ENCODE measurements at regions not wholly inside any gene's neighbourhood (a gene's known extent, or its start where the extent isn't known, plus 50 kb on each side); places are given as distances from the start of the nearest gene placed in this dataset.

DNA sequence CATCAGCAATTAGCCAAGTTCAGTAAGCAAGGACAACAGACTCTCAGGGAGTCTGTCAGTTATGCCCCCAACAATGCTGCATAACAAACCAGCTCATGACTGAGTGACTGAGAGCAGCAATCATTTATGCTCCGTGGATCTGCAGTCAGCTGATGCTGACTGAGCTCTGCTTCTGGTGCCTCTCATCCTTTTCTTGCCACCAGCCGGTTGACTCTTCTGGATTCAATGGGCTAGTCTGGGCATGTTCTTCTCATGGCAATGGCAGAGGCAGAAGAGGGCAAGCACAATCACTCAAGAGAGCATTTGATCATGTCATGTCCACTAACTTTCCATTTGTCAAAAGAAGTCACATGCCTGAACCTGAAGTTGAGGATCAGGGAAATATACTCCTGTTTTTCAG is 157.0 kb upstream of the NTRK2 start:
- Histone ChIP-seq H3K27me3 (ENCODE audit: insufficient read depth, low read length) (no peaks in the 10 kb centered on the region), H3K79me2 (ENCODE audit: insufficient read depth, low read length) (no peaks in the 10 kb centered on the region), H4K20me1 (ENCODE audit: insufficient read depth) (no peaks in the 10 kb centered on the region), H3K4me2 (ENCODE audit: low read length) (no peak overlapping the region), H3K27ac (ENCODE audit: low read depth, low read length) (no peak overlapping the region), H3K36me3 (ENCODE audit: control insufficient read depth in 1 of 2, insufficient read depth in 2 of 2, low read length in 2 of 2) (no peaks in the 10 kb centered on the region), H3K4me1 (ENCODE audit: control insufficient read depth in 1 of 2, insufficient read depth in 2 of 2, low read length in 2 of 2) (no peaks in the 10 kb centered on the region), H3K9me3 (ENCODE audit: control insufficient read depth in 1 of 2, insufficient read depth in 1 of 2, low read depth in 1 of 2, low read length in 2 of 2) (no peaks in the 10 kb centered on the region), H3K9me2 (ENCODE audit: insufficient read depth) (no peaks in the 10 kb centered on the region), H3K9ac (ENCODE audit: low read length) (no peak overlapping the region), H2AFZ (ENCODE audit: low read depth, low read length, poor library complexity, severe bottlenecking) (no peak overlapping the region), H3K4me3 (replicated peaks in 1 of 2; ENCODE audit: low read depth in 1 of 2, low read length in 2 of 2) (no peak overlapping the region)
- intact Hi-C loops (cut with micrococcal nuclease), result no loop called here
- ChIA-PET POLR2A (no interaction called here), RAD21 (ENCODE audit: low non-redundant PET in 1 of 2, low total read pairs in 2 of 2, uncharacterized antibody in 2 of 2, unreplicated experiment in 2 of 2) (no interaction called here), CTCF (no interaction called here)
- ATAC-seq (no peak), DNase-seq (ENCODE audit: low read depth, low spot score) (no peak)
- no TSS peak for BruUV-seq (replicated peaks)
- TF ChIP-seq, protein P1, sequence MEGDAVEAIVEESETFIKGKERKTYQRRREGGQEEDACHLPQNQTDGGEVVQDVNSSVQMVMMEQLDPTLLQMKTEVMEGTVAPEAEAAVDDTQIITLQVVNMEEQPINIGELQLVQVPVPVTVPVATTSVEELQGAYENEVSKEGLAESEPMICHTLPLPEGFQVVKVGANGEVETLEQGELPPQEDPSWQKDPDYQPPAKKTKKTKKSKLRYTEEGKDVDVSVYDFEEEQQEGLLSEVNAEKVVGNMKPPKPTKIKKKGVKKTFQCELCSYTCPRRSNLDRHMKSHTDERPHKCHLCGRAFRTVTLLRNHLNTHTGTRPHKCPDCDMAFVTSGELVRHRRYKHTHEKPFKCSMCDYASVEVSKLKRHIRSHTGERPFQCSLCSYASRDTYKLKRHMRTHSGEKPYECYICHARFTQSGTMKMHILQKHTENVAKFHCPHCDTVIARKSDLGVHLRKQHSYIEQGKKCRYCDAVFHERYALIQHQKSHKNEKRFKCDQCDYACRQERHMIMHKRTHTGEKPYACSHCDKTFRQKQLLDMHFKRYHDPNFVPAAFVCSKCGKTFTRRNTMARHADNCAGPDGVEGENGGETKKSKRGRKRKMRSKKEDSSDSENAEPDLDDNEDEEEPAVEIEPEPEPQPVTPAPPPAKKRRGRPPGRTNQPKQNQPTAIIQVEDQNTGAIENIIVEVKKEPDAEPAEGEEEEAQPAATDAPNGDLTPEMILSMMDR (IDR thresholded peaks at IDR 0.05 in 2 of 3, conservative IDR thresholded peaks at IDR 0.05 in 1 of 3; ENCODE audit: borderline replicate concordance in 1 of 3, insufficient read depth in 1 of 3, low read depth in 2 of 3, low read length in 2 of 3), result no peak
- TF ChIP-seq TCF7L2 (IDR thresholded peaks at IDR 0.05; ENCODE audit: borderline replicate concordance, extremely low read depth, insufficient read depth, insufficient read length) (no peak), CEBPB (IDR thresholded peaks at IDR 0.05; ENCODE audit: low read depth) (no peak), FOSL1 (IDR thresholded peaks at IDR 0.05; ENCODE audit: low read depth) (no peak), SP1 (IDR thresholded peaks at IDR 0.05; ENCODE audit: low read depth) (no peak), ELF1 (IDR thresholded peaks at IDR 0.05; ENCODE audit: borderline replicate concordance, low read depth) (no peak), POLR2AphosphoS5 (IDR thresholded peaks at IDR 0.05; ENCODE audit: low read depth, low read length) (no peak), JUND (IDR thresholded peaks at IDR 0.05) (no peak), SRF (IDR thresholded peaks at IDR 0.05; ENCODE audit: low read depth) (no peak)

DNA sequence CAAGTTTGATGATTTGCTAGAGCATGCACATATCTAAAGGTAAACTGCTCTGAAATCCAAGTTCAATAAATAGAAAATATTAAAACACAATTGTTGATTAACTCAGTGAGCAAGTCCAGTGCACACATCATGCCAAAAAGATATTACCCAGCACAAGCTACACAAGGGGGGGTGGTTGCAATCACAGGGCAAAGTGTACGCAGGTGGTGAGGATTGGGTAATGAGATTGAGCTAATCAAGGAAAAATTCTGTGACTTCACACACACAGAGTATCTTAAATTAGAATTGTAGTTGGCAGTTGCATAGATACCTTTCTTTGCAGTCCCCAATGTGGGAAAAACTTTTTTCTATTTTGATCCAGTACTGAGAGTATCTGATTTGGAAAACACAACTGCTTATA is 156.1 kb upstream of the NTRK2 start:
- Histone ChIP-seq H3K27ac (ENCODE audit: low read depth, low read length) (no peak overlapping the region), H2AFZ (ENCODE audit: low read depth, low read length, poor library complexity, severe bottlenecking) (no peak overlapping the region), H4K20me1 (ENCODE audit: insufficient read depth) (no peaks in the 10 kb centered on the region), H3K9ac (ENCODE audit: low read length) (no peak overlapping the region), H3K9me2 (ENCODE audit: insufficient read depth) (no peaks in the 10 kb centered on the region), H3K27me3 (ENCODE audit: insufficient read depth, low read length) (no peaks in the 10 kb centered on the region), H3K4me1 (ENCODE audit: control insufficient read depth in 1 of 2, insufficient read depth in 2 of 2, low read length in 2 of 2) (no peaks in the 10 kb centered on the region), H3K9me3 (ENCODE audit: control insufficient read depth in 1 of 2, insufficient read depth in 1 of 2, low read depth in 1 of 2, low read length in 2 of 2) (no peaks in the 10 kb centered on the region), H3K79me2 (ENCODE audit: insufficient read depth, low read length) (no peaks in the 10 kb centered on the region), H3K4me2 (ENCODE audit: low read length) (no peak overlapping the region), H3K4me3 (replicated peaks in 1 of 2; ENCODE audit: low read depth in 1 of 2, low read length in 2 of 2) (no peak overlapping the region), H3K36me3 (ENCODE audit: control insufficient read depth in 1 of 2, insufficient read depth in 2 of 2, low read length in 2 of 2) (no peaks in the 10 kb centered on the region)
- ChIA-PET RAD21 (ENCODE audit: low non-redundant PET in 1 of 2, low total read pairs in 2 of 2, uncharacterized antibody in 2 of 2, unreplicated experiment in 2 of 2) (no interaction called here), CTCF (no interaction called here), POLR2A (no interaction called here)
- ATAC-seq (no peak), DNase-seq (ENCODE audit: low read depth, low spot score) (no peak)
- intact Hi-C loops (cut with micrococcal nuclease), result no loop called here
- BruUV-seq (replicated peaks), result no TSS peak
- TF ChIP-seq, protein P1 (IDR thresholded peaks at IDR 0.05 in 2 of 3, conservative IDR thresholded peaks at IDR 0.05 in 1 of 3; ENCODE audit: borderline replicate concordance in 1 of 3, insufficient read depth in 1 of 3, low read depth in 2 of 3, low read length in 2 of 3), result no peak
- TF ChIP-seq, protein P2, sequence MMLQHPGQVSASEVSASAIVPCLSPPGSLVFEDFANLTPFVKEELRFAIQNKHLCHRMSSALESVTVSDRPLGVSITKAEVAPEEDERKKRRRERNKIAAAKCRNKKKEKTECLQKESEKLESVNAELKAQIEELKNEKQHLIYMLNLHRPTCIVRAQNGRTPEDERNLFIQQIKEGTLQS (IDR thresholded peaks at IDR 0.05), result no peak
- TF ChIP-seq EZH2 (IDR thresholded peaks at IDR 0.05), result no peak
- TF ChIP-seq POLR2A (IDR thresholded peaks at IDR 0.05; ENCODE audit: borderline replicate concordance, extremely low read depth, insufficient read depth, insufficient read length), result no peak
- TF ChIP-seq POLR2AphosphoS5 (IDR thresholded peaks at IDR 0.05; ENCODE audit: low read depth, low read length), result no peak
- no peak for TF ChIP-seq TCF7L2 (IDR thresholded peaks at IDR 0.05; ENCODE audit: borderline replicate concordance, extremely low read depth, insufficient read depth, insufficient read length)
- TF ChIP-seq ZNF274 (IDR thresholded peaks at IDR 0.05; ENCODE audit: low read depth, low read length), result no peak
- no peak for TF ChIP-seq ZFX (IDR thresholded peaks at IDR 0.05)
- TF ChIP-seq, protein P3, sequence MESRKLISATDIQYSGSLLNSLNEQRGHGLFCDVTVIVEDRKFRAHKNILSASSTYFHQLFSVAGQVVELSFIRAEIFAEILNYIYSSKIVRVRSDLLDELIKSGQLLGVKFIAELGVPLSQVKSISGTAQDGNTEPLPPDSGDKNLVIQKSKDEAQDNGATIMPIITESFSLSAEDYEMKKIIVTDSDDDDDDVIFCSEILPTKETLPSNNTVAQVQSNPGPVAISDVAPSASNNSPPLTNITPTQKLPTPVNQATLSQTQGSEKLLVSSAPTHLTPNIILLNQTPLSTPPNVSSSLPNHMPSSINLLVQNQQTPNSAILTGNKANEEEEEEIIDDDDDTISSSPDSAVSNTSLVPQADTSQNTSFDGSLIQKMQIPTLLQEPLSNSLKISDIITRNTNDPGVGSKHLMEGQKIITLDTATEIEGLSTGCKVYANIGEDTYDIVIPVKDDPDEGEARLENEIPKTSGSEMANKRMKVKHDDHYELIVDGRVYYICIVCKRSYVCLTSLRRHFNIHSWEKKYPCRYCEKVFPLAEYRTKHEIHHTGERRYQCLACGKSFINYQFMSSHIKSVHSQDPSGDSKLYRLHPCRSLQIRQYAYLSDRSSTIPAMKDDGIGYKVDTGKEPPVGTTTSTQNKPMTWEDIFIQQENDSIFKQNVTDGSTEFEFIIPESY (IDR thresholded peaks at IDR 0.05; ENCODE audit: extremely low read depth, insufficient replicate concordance, low read length), result no peak
- no peak for TF ChIP-seq ELF1 (IDR thresholded peaks at IDR 0.05; ENCODE audit: borderline replicate concordance, low read depth)

Measured in HCT116 (cell line).